ENCODE measurements at regions not wholly inside any gene's neighbourhood (a gene's known extent, or its start where the extent isn't known, plus 50 kb on each side); places are given as distances from the start of the nearest gene placed in this dataset.

DNA sequence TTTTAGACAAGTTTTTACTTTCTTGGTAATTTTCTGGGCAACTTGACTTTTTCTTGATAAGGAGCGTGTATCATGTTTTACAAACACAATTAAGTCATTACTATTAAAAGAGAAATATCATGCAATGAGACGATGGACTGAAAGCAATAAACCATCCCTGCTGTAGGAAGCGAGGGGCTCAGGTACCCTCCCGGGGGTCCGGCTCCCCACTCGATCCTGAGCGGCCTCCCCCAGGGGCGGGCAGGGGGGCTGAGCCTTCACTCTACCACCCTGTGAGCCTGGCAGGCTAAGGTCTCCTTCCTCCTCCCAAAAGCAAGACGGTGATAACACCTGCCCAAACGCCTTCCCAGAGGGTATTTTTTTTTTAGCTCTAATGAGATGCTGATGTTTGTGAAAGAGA lies 51.8 kb upstream of the ADGRA1 start:
- no peak for DNase-seq

DNA sequence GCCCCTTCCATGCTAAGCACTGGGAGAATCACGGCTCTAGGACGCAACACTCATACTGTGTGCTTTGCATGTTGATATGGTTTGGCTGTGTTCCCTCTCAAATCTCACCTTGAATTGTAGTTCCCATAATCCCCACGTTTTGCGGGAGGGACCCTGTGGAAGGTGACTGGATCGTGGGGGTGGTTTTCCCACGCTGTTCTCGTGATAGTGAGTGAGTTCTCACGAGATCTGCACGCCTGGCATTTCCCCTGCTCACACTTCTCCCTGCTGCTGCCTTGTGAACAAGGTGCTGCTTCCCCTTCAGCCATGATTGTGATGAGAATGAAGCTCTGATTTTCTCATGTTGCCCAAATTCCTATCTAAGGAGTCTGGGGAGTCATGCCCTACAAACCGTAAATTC lies 53.0 kb upstream of the ADGRA1 start:
- DNase-seq: no peak

DNA sequence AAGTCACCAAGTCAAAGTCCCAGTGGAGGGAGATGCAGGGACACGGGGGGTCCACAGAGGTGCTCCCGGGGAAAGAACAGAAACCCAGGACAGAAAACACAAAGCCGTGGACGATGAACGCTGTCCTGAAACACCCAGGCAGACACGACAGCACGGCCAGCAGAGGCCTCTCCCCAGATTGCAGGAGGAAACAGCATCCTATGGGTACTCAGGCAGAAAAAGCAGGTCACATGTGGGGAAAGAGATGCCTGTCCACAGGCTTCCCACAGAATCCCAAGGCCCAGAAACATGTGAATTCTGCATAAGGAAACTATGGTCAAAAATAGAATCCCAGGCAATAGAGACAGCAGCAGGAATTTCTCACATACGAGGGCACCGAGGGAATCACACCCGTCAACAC lies 53.6 kb upstream of the ADGRA1 start:
- DNase-seq: peak in 1 of 14 donors; percentile 34

- DNase-seq: no peak
Observed at GRCh38 chr10:133033742-133034048, 54.0 kb upstream of the ADGRA1 start.

- DNase-seq: no peak
Observed at GRCh38 chr10:133032976-133033741, 54.6 kb upstream of the ADGRA1 start.

DNA sequence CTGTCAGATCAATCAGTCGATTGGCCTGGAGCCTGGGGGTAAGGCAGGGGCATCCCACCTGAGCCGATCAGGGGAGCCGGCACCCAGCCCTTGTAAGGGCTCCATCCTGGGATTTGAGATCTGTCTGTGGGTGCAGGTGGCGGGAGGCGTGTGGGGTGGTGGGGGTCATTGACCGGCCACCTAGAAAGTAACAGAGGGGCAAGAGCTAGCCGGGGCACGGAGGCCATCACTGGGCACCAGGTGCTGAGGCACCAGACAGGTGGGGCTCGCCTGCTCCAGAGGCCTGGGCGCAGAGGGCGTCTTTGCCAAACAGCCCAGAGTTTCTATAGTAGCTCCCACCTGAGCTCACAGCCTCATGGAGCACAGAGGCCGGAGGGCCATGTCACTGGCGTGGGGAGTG lies 55.5 kb upstream of the ADGRA1 start:
- no peak for DNase-seq

DNA sequence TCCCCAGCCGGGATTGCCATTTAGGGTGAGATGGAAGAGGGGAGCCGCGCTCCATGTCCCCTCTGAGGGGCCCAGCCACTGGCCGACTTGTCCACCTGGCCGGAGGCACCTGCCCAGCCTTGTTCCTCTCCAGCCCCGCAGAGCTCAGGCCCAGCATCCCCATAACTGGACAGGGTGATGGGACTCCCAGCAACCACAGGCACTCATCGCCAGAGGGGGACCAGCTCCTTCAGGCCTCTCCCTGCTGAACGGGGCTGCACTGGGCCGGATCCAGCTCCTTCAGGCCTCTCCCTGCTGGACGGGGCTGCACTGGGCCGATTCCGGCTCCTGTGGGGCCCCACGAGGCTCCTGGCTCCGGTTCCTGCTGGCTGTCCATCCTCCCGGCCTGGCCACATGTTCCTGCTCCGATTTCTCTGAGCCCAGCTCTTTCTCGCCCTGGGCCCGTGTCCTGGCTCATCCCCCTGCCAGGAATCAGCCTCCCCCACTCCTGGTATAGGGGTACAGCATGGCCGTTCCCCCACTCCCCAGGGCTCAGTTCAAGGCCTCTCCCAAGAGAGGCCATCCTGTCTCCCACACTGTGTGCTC lies 56.1 kb upstream of the ADGRA1 start:
- DNase-seq: no peak

GRCh38 chr10:133030781-133031180 lies 56.9 kb upstream of the ADGRA1 start:
- no peak for DNase-seq

- DNase-seq: no peak
Observed at GRCh38 chr10:133030126-133030525, 57.6 kb upstream of the ADGRA1 start.

DNA sequence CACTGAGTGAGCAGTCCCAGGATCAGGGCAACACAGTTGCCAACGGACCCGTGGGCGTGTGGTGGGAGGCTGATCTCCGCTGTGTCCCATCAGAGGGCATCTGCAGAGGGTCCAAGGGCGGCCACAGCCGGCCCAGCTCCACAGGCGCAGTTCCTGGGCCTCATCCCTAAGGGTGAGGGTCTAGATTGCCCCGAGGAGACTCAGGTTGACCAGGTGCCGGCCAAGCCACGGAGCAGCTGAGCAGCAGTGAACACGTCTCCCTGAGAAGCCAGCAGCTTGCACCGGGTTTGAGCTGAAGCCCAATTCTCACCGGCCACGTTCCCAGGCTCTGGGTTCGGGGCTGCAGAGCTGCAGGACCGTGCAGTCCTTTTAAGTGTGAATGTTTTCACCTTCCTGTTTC lies 58.8 kb upstream of the ADGRA1 start:
- no peak for DNase-seq

DNA sequence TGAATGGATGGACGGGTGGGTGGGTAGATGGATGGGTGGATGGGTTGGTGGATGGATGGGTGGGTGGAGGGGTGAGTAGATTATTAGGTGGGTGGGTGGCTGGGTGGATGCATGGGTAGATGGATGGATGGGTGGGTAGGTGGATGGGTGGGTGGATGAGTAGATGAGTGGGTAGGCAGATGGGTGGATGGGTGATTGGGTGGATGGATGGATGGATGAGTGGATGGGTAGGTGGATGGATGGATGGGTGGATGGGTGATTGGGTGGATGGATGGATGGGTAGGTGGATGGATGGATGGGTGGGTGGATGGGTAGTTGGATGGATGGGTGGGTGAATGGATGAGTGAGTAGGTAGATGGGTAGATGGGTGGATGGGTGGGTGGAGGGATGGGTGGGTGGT lies 59.6 kb upstream of the ADGRA1 start:
- DNase-seq: no peak

DNA sequence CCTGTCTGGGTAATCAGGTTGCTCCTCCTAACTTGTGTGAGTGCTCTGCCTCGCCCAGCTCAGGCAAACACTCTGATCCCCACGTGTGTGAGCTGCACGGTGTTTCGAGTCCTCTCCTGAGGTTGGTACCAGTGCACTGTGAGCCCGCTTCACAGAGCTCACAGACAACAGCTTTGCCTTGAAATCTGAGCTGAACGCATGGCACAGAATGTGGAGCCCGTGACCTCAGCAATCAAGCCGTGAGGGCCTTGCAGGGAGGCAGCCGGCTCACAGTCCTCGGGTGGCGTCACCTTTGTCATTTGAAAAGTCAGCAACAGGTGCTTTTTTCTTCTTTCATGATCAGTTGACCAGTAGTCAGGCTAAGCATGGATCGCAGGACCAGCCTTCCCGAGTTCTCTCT lies 60.2 kb upstream of the ADGRA1 start:
- no peak for DNase-seq

DNA sequence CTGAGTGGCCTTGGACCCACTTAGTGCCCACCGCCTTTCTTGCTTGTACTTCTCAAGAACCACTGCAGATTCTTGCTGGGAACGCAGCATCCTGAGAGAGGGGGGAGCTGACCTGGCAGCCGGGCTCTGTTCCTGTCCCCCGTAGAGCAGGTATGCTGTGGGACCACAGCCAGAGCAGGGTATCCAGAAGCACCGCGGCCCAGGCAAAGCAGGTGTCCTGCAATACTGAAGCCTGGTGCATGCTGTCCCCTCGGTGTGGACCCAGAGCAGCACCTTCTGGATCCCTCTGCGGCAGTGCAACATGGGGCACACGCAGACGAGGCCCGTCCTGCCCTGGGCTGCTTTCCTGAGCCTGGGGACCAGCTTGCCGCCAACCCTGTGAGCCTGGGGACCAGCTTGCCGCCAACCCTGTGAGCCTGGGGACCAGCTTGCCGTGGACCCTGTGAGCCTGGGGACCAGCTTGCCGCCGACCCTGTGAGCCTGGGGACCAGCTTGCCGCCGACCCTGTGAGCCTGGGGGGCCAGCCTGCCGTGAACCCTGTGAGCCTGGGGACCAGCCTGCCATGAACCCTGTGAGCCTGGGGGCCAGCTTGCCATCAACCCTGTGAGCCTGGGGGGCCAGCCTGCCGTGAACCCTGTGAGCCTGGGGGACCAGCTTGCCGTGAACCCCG lies 60.9 kb upstream of the ADGRA1 start:
- no peak for DNase-seq

GRCh38 chr10:133026171-133026570 lies 61.6 kb upstream of the ADGRA1 start:
- no peak for DNase-seq

DNA sequence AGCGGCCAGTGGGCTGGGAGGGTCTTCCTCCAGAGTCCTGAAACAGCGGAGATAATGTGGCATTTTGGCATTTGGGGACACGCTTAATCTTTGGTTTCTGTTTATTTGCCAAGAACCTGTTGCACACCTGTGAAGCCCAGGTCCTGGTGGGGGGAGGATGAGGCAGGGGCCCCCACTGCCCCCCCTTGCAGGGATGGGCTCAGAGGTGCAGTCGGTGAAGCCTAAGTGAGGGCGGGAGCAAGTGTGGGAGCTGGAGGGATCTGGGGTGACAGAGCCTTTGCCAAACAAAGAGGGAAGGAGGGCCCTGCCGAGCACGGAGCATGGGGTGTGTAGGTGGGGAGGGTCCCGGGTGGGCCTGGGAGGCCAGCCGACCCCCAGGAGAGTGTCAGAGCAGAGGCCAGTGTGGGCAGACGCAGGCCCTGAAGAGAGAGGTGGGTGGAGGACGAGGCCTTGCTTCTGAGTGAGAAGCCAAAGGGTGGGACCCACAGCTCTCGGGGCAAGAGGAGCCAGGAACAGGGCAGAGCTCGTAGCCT lies 62.1 kb upstream of the ADGRA1 start:
- no peak for DNase-seq

DNA sequence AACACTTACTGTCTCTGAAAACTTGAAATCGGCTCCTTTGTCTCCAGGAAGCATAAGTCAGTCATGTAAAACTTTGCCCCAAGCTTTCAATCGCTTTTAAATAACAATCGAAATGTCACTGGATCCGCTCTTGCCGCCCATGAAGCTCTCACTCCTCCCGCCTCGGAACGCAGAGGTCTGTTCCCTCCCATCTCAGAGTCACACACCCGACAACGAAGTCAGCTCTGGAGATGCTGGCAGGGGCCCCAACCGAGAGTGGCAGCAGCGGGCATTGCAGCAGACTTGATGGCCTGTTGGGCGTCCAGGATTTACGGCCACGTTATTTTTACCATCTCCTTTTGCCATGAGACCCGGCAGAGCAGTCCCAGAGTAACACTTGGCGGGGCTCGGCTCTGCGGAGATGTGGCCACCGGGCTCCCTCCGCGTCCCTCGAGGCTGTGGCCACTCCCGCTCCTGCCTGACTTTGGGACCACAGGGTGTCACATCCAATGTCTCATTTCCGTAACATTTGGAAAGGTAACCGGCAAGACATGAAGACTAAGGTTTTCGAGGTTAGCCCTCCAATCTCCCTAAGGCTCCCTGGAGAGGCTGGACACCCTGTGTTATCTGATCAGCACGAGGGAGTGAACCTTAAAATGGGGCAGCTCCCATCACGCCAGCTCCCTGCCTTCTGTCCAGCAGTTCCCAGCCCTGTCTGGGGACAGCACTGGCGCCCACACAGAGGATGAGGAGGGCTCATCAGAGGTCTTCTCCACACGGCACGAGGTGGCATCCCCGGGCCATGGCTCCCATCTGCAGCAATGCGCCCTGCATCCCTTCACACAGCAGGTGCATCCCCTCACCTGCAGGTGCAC lies 62.8 kb upstream of the ADGRA1 start:
- DNase-seq: no peak

DNA sequence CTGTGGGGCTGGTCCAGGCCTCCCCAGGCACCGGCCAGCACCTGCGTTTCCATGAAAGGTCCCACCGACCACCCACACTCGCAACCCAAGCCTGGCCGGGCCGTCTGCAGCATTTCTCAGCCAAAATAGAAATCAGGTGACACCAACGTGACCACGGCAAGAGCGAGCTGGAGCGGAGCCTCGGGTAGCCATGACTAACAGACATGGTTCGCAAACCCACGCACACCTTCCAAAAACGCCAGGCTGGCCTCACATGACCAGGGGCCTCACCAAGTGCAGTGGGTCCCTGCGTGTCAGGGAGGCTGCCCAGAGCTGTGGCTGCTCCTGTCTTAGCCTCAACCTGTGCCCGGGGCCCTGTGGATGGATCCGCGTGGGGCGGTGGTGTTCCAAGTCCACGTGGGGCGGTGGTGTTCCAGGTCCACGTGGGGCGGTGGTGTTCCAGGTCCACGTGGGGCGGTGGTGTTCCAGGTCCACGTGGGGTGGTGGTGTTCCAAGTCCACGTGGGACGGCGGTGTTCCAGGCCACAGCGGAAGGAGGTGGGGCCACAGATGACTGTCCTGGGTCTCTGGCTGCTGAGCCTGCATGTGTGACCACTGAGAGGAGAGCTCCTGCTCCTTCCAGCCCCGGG lies 64.4 kb upstream of the ADGRA1 start:
- DNase-seq: peak in 1 of 14 donors; percentile 41

GRCh38 chr10:133022776-133023100 lies 65.0 kb upstream of the ADGRA1 start:
- DNase-seq: peak in 1 of 14 donors; percentile 56

DNA sequence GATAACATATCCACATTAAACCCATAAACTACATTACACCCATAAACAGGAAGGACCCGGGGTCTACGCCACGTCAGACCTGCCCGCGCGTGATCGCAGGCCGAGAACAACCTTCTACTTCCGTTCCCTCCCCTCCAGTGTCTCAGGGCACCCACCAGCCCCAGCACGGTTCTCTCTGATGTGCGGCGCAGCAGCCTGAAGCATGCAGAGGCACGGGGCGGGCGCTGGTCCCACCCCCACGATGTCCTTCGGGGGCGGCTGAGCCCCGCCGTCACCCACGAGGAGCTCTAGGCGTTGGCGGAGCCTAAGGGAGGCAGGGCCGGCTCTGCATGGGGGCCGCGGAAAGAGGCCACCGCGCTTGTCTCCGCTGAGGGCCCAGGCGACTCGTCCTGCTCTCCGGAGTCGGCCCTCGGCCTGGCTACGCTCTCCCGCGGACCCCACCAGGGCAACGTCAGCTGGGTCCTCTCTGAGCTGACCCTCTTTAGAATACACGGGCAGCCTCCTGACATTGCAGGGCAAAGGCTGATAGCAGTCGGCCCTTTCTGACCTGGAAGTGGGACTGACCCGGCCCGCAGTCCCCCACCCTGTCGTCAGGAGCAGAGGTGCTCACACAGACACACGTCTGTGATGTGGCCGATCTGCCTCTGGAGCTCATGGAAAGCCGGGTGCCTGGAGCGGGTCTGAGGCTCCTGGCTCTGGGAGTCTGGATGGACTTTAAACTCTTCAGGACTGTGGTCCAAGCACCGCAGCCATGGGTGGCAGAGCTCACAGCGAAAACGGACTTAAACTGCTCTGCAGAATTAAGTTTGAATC lies 65.6 kb upstream of the ADGRA1 start:
- DNase-seq: no peak

- DNase-seq: peak in 1 of 14 donors; percentile 85
Observed at GRCh38 chr10:133021116-133021962, 66.4 kb upstream of the ADGRA1 start.

All from C1 segment of cervical spinal cord (tissue), 14 donors.